Activated CD4-positive, alpha-beta T cell treated with anti-CD3 and anti-CD28 coated beads, Interleukin-2, amount 50 U/mL, for 4 hours (primary cell): ENCODE measurements at regions not wholly inside any gene's neighbourhood (a gene's known extent, or its start where the extent isn't known, plus 50 kb on each side); places are given as distances from the start of the nearest gene placed in this dataset.

ENCODE experiments used
- DNase-seq, 2 experiments: peaks; one replicate each; pipeline ENCODE4 v3.0.0-alpha.2; 2020

- no peak for DNase-seq
These were observed 886.3 kb downstream of the SLC4A3 start for GRCh38 chr2:220513573-220514288.

DNA sequence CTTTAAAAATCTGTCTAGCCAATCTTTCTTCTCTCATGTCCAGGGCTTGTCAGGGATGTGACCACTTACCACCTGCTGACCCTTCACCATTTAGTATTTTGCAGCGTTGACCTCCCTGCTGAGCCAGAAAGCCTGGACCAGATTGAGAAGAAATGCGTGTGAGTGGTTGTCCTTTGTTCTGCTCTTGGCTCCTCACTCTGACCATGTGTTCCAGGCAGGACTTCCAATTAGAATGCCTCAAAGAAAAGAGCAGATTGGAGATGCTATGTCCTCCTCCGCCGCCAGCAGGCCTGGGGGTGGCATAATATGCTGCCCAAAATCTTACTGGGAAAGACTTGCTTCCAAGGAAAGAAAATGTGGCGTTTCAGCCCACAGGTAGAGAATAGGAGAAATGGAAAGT, 894.1 kb downstream of the SLC4A3 start:
- DNase-seq: no peak

- DNase-seq: no peak
These were observed 900.8 kb downstream of the SLC4A3 start for GRCh38 chr2:220528180-220528675.

GRCh38 chr2:220531216-220531615, 903.8 kb downstream of the SLC4A3 start:
- DNase-seq: no peak

GRCh38 chr2:220533485-220533884, 906.1 kb downstream of the SLC4A3 start:
- no peak for DNase-seq

DNA sequence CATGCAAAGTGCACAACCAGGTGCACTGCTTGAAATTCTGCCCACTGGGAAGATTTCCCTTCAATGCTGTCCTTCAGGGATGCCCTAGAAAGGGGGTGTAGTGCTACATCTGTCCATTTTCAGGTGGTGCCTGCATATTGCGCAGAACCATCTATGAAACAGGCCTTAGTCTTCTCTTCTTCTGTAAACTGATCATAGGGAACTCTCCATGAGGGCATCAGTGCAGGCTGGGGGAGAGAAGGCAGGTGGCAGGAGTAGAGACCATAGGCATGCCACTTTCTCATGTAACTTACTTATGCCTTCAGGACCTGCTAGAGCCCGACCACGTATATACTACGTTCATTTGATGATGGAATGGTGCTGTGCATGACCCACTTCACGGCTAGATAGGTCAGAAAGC, 912.1 kb downstream of the SLC4A3 start:
- DNase-seq: no peak

- no peak for DNase-seq
These were observed 916.6 kb downstream of the SLC4A3 start for GRCh38 chr2:220544049-220544448.

DNA sequence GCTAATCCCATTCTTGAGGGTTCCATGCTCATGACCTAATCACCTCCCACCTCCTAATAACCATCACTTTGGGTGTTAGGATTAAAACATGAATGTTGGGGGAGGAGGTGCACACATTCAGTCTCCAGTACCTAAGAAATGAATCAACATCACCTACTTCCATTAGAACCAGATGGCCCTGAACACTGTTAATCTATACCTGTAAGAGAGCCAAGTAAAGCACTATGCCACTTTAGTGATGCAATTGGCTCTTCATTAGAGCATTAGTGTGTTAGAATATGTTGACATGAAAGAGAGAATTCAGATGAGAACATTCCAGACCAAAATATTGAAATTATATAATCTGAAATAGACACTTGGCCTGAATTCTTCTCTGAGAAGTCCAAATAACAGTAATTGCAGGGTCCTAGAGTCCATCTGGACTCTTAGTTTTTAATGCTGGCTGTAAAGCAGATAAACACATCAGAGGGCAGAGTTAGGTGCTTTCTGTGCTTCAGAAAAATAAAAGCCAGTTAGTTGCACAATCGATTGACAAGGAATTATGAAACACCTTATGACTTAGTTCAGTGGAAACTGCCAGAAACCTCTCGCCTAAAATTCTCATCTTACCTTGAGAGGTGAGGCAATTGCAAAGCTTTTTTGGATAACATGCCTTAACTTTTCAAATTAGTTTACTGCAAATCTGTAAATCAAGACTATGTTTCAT, 923.7 kb downstream of the SLC4A3 start:
- DNase-seq: no peak

DNA sequence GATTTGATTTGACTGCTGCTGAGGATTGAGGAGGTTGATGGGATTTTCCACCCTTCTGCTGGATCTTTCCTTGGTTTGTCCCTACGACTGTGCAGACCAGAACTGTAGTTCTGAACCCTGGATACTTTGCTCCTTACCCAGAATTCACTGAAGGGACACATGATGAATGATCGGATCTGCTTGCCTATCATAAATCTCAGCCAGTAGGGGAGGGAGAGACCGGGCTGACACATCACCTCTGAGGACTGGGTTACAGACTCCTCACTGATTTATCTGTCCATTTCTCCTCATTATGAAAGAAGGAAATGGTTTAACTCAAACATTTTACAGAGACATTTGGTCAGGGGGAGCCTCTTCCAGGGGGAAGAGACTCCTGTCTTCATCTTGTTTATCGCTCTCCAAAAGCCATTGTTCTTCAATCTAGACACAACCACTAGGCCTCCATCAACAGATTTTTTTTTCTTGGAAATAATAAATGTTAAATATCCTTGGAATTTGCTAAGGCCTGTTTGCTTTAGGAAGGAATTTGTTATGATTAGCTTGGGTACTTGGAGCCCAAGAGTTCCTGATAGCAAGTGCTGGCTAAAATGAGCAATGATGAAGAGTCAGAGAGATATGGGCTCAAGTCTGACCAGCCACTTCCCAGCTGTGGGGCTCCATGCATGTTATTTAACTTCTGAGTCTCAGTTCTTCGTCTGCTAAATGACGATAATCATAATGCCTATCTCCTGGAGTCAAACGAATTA, 925.5 kb downstream of the SLC4A3 start:
- no peak for DNase-seq

GRCh38 chr2:220555961-220556630, 928.7 kb downstream of the SLC4A3 start:
- no peak for DNase-seq

DNA sequence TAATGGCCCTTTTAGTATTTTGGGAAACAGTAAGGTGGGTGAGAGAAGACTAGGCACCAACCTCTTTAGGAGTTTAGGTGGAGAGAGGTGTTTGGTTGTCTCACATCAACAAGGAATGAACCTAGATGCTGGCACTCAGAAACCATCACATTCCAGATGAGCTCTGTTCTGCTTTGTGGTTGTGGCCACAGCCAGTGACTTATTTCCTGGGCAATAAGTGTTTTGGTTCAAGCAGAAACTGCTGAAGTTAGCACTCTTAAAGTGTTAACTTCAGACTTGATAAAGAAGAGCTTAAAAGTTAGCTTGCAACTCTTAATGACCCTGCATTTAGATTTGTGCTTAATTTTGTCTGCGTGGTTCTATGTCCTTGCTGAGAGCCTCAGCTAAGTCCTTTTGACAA, 929.2 kb downstream of the SLC4A3 start:
- DNase-seq: no peak

- no peak for DNase-seq
These were observed 932.8 kb downstream of the SLC4A3 start for GRCh38 chr2:220560192-220560591.

- no peak for DNase-seq
These were observed 935.1 kb downstream of the SLC4A3 start for GRCh38 chr2:220562375-220563140.

GRCh38 chr2:220568296-220568695, 940.9 kb downstream of the SLC4A3 start:
- DNase-seq: no peak

- DNase-seq: no peak
These were observed 941.9 kb downstream of the SLC4A3 start for GRCh38 chr2:220569112-220569897.

GRCh38 chr2:220572385-220572784, 945.0 kb downstream of the SLC4A3 start:
- DNase-seq: no peak

GRCh38 chr2:220574038-220574437, 946.6 kb downstream of the SLC4A3 start:
- DNase-seq: no peak

DNA sequence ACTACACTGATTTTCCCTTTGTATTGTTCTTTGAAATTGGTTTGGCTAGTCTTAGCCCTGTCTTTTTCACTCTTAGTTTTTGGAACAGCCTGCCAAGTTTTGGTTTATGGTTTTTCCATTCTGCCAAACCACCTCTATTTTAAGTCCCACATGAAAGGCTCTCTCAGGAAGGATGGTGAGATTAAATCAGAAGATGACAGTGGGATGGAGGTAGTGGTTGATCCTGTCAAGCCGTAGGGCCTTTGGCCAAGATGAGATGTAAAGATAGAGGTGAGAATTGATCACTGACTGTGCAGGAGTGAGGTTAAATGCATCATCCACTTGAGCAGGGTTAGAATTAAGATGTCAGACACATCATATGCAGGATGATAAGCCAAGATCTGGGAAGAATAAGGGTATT, 948.5 kb downstream of the SLC4A3 start:
- DNase-seq: no peak

DNA sequence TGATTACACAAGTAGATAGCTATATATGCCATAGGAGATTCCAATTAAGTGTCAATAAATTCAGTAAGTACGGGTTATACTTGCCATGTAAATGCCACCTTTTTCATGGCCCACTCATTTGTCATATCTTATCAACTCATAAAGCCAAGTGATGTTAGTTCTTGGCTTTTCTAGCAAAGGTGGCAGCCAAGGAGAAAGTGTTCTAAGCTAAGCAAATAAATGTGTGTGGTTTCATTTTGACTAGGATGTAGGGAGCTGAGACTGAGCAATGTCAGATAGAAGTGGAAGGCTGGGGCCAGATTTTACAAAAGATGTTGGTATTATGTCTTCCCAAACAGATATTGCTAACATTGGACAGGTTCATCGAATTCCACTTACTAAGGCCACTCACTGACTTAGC, 952.0 kb downstream of the SLC4A3 start:
- no peak for DNase-seq

GRCh38 chr2:220580113-220580512, 952.7 kb downstream of the SLC4A3 start:
- DNase-seq: no peak

DNA sequence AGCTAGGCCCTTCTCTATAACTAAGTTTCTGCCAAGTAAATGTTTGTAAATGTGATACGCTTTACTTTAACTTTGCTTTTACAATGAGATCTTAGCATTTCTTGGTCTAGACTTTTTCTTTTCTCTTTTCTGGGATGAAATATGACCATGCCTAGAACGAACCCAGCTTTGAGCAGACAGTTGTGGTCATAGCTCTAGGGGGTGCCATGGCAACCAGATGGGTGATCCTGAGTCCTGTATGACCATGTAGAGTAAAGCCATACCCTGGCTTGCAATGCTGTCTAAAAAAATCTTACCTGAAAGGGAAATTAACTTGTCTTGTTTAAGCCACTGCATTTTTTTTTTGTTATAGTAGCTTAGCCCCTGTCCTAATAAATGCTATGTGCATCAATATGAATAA, 956.3 kb downstream of the SLC4A3 start:
- no peak for DNase-seq

GRCh38 chr2:220585241-220585640, 957.8 kb downstream of the SLC4A3 start:
- no peak for DNase-seq
